ENCODE measurements at regions not wholly inside any gene's neighbourhood (a gene's known extent, or its start where the extent isn't known, plus 50 kb on each side); places are given as distances from the start of the nearest gene placed in this dataset.

DNA sequence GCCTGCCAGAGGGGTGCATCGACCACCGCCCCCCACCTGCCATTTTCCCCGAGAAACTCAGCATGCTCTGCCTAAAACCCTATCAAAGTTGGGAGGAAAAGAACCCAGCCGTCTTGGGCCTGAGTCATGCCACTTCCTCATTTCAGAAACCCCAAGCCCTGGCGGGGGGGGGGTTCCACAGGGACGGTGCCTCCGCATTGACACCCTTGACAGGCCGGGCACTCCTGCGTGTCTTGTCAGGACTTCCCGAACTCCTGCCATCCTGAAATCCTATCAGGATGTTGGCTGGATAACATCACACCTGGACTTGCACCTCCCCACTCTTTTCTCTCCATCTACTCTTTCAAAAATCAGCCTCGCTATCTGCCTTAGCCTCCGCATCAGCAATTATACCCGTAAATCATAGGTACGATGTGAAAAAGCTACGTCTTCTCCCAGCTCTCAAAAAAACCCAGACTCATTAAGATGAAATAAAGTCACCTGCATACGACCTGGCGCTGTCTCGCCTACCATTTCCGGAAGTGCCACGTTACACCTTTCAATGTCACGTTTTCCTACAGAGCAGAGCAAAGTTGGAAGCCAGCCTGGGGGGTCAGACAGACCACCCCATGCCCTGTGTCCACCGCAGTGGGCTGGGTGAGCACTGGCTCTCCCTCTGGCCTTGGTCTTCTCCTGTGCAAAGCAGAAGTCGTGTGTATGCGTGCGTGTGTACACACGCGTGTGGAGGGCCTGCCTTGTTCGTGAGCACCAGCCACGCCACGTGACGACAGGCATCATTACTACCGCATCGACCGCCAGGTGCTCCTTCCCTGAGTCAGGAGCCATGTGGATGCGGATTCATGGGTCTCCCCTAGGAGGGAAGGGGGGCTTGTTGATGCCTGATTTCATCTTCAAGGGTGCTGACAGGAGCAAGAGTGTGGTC lies 96.7 kb downstream of the RFLNA start:
- Histone ChIP-seq H2AFZ (ENCODE audit: low read depth, low read length, poor library complexity, severe bottlenecking) (no peak overlapping the region), H4K20me1 (ENCODE audit: insufficient read depth) (no peaks in the 10 kb centered on the region), H3K9ac (ENCODE audit: low read length) (peak overlapping the region; percentile 71), H3K9me3 (ENCODE audit: control insufficient read depth in 1 of 2, insufficient read depth in 1 of 2, low read depth in 1 of 2, low read length in 2 of 2) (no peaks in the 10 kb centered on the region), H3K27me3 (ENCODE audit: insufficient read depth, low read length) (no peaks in the 10 kb centered on the region), H3K4me1 (ENCODE audit: control insufficient read depth in 1 of 2, insufficient read depth in 2 of 2, low read length in 2 of 2) (peaks cover 47 to 89% of the 10 kb centered on the region in 2 experiments), H3K79me2 (ENCODE audit: insufficient read depth, low read length) (no peaks in the 10 kb centered on the region), H3K4me3 (replicated peaks in 1 of 2; ENCODE audit: low read depth in 1 of 2, low read length in 2 of 2) (peak overlapping the region; percentile 36 to 46), H3K36me3 (ENCODE audit: control insufficient read depth in 1 of 2, insufficient read depth in 2 of 2, low read length in 2 of 2) (peaks cover 0 to 2% of the 10 kb centered on the region in 2 experiments; a peak in 1 of 4 replicates), H3K27ac (ENCODE audit: low read depth, low read length) (peak overlapping the region; percentile 88), H3K9me2 (ENCODE audit: insufficient read depth) (no peaks in the 10 kb centered on the region), H3K4me2 (ENCODE audit: low read length) (peak overlapping the region; percentile 92)
- DNase-seq (ENCODE audit: low read depth, low spot score): peak; percentile 29
- ChIA-PET RAD21 (ENCODE audit: low non-redundant PET in 1 of 2, low total read pairs in 2 of 2, uncharacterized antibody in 2 of 2, unreplicated experiment in 2 of 2) (interaction anchor here in 1 of 2 experiments (0.6 kb wide), 1 partner anchor 149 kb away, joined by 6 read pairs; no protein-coding TSS in a partner anchor), CTCF (interaction anchor here (2.2 kb wide), 1 partner anchor 8 kb away, joined by 6 read pairs; no protein-coding TSS in a partner anchor), POLR2A (no interaction called here)
- ATAC-seq: peak; percentile 21
- no peak for TF ChIP-seq CBX3 (IDR thresholded peaks at IDR 0.05; ENCODE audit: low read depth)
- no peak for TF ChIP-seq FOSL1 (IDR thresholded peaks at IDR 0.05; ENCODE audit: low read depth)
- TF ChIP-seq, protein P1, sequence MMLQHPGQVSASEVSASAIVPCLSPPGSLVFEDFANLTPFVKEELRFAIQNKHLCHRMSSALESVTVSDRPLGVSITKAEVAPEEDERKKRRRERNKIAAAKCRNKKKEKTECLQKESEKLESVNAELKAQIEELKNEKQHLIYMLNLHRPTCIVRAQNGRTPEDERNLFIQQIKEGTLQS (IDR thresholded peaks at IDR 0.05): no peak
- TF ChIP-seq YY1 (IDR thresholded peaks at IDR 0.05; ENCODE audit: extremely low read depth, insufficient replicate concordance, low read depth, low read length): no peak
- TF ChIP-seq POLR2AphosphoS5 (IDR thresholded peaks at IDR 0.05; ENCODE audit: low read depth, low read length): no peak
- BruUV-seq (replicated peaks): no TSS peak
- intact Hi-C loops (cut with micrococcal nuclease): loop anchor here (10.0 kb wide), 1 partner anchor 173 kb away; the partner anchor contains the start of gene NCOR2

DNA sequence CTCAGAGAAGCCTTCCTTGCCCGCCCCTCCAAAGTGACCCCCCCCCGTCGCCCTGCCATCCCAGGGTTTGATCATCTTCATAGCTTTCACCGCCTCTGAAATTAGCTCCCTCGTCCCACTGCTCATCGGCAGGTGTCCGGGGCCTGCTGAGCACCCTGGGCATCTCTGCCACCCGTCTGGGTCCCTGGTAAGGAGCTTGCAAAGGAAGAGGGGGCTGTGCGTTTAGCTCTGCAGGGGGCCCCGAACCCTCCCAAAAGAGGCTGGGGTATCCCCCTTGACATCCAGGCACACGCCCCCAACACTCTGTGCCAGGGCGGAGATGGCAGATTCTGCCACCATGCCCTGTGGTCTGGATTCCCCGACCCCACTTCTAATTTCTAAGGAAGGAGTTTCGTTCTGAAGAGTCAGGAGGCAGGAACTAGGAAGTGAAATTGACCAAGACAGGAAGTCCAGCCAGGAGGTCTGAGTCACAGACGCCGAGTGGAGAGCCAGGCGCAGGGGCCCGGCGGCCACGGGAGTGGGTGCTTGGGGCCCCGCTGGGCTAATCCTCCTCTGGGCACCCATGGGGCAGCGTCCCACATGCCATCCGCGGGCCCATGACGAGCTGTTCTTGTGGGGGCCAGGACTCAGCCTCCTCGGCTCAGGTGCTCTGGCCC lies 95.7 kb downstream of the RFLNA start:
- DNase-seq (ENCODE audit: low read depth, low spot score) (peak; percentile 27), ATAC-seq (peak; percentile 50)
- Histone ChIP-seq H3K4me2 (ENCODE audit: low read length) (peak overlapping the region; percentile 92), H4K20me1 (ENCODE audit: insufficient read depth) (no peaks in the 10 kb centered on the region), H3K36me3 (ENCODE audit: control insufficient read depth in 1 of 2, insufficient read depth in 2 of 2, low read length in 2 of 2) (peaks cover 0 to 2% of the 10 kb centered on the region in 2 experiments; a peak in 1 of 4 replicates), H3K79me2 (ENCODE audit: insufficient read depth, low read length) (no peaks in the 10 kb centered on the region), H3K27me3 (ENCODE audit: insufficient read depth, low read length) (no peaks in the 10 kb centered on the region), H3K27ac (ENCODE audit: low read depth, low read length) (peak overlapping the region; percentile 88), H2AFZ (ENCODE audit: low read depth, low read length, poor library complexity, severe bottlenecking) (no peak overlapping the region), H3K9me2 (ENCODE audit: insufficient read depth) (no peaks in the 10 kb centered on the region), H3K9ac (ENCODE audit: low read length) (peak overlapping the region; percentile 71), H3K9me3 (ENCODE audit: control insufficient read depth in 1 of 2, insufficient read depth in 1 of 2, low read depth in 1 of 2, low read length in 2 of 2) (no peaks in the 10 kb centered on the region), H3K4me3 (replicated peaks in 1 of 2; ENCODE audit: low read depth in 1 of 2, low read length in 2 of 2) (peak overlapping the region; percentile 36 to 46), H3K4me1 (ENCODE audit: control insufficient read depth in 1 of 2, insufficient read depth in 2 of 2, low read length in 2 of 2) (peaks cover 52 to 89% of the 10 kb centered on the region in 2 experiments)
- ChIA-PET CTCF (interaction anchor here (0.7 to 2.2 kb wide), 2 partner anchors 9 to 354 kb away, joined by 4 to 6 read pairs; no protein-coding TSS in a partner anchor), POLR2A (no interaction called here), RAD21 (ENCODE audit: low non-redundant PET in 1 of 2, low total read pairs in 2 of 2, uncharacterized antibody in 2 of 2, unreplicated experiment in 2 of 2) (interaction anchor here in 1 of 2 experiments (0.6 kb wide), 1 partner anchor 151 kb away, joined by 6 read pairs; no protein-coding TSS in a partner anchor)
- intact Hi-C loops (cut with micrococcal nuclease): loop anchor here (10.0 kb wide), 1 partner anchor 174 kb away; the partner anchor contains the start of gene NCOR2
- TF ChIP-seq TCF7L2 (IDR thresholded peaks at IDR 0.05; ENCODE audit: borderline replicate concordance, extremely low read depth, insufficient read depth, insufficient read length) (no peak), POLR2AphosphoS5 (IDR thresholded peaks at IDR 0.05; ENCODE audit: low read depth, low read length) (peak; percentile 57; the same call in 1 of the 2 replicates), EZH2phosphoT487 (IDR thresholded peaks at IDR 0.05; ENCODE audit: borderline replicate concordance) (no peak)
- BruUV-seq (replicated peaks): no TSS peak
